SU-DHL-6 (cell line): ENCODE measurements at regions not wholly inside any gene's neighbourhood (a gene's known extent, or its start where the extent isn't known, plus 50 kb on each side); places are given as distances from the start of the nearest gene placed in this dataset.

ENCODE experiments used
- EZH2phosphoT487 ChIP-seq: fragments of 200-600 bp; sonication (generic), shearing (Covaris generic); conservative IDR thresholded peaks from 2 replicates; pipeline ENCODE4 v1.6.1; 2018; ENCODE audit warnings: mild to moderate bottlenecking, antibody characterized with exemption, low read length, moderate library complexity, mixed read lengths
- TF ChIP-seq, protein P1 (sequence below): fragments of 200-600 bp; sonication (generic); IDR thresholded peaks from one replicate; pipeline ENCODE4 v1.5.1; 2017; ENCODE audit warnings: antibody characterized with exemption, mild to moderate bottlenecking, low read length, moderate library complexity; ENCODE audit not compliant: insufficient read depth, poor library complexity, severe bottlenecking

- TF ChIP-seq, protein P1, sequence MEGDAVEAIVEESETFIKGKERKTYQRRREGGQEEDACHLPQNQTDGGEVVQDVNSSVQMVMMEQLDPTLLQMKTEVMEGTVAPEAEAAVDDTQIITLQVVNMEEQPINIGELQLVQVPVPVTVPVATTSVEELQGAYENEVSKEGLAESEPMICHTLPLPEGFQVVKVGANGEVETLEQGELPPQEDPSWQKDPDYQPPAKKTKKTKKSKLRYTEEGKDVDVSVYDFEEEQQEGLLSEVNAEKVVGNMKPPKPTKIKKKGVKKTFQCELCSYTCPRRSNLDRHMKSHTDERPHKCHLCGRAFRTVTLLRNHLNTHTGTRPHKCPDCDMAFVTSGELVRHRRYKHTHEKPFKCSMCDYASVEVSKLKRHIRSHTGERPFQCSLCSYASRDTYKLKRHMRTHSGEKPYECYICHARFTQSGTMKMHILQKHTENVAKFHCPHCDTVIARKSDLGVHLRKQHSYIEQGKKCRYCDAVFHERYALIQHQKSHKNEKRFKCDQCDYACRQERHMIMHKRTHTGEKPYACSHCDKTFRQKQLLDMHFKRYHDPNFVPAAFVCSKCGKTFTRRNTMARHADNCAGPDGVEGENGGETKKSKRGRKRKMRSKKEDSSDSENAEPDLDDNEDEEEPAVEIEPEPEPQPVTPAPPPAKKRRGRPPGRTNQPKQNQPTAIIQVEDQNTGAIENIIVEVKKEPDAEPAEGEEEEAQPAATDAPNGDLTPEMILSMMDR: no peak
- TF ChIP-seq EZH2phosphoT487: no peak
These were observed 193.4 kb upstream of the NWD2 start for GRCh38 chr4:37051111-37051510.
